IPS-18a (cell line): ENCODE measurements at regions not wholly inside any gene's neighbourhood (a gene's known extent, or its start where the extent isn't known, plus 50 kb on each side); places are given as distances from the start of the nearest gene placed in this dataset.
"Not testable (repeated sequence)": the region's sequence is repeated elsewhere in the genome, so short reads cannot be mapped to it uniquely, and the experiment has no call there.

ENCODE experiments used
- H3K27ac ChIP-seq: one replicate; pipeline ENCODE4 v1.5.1; 2013; ENCODE audit warnings: low read length
- H3K27me3 ChIP-seq: one replicate; pipeline ENCODE4 v1.6.1; 2013; ENCODE audit warnings: mild to moderate bottlenecking, low read length; ENCODE audit not compliant: control insufficient read depth, insufficient read depth
- H3K36me3 ChIP-seq: one replicate; pipeline ENCODE4 v1.6.1; 2013; ENCODE audit warnings: low read depth, low read length; ENCODE audit not compliant: control insufficient read depth
- H3K4me1 ChIP-seq: one replicate; pipeline ENCODE4 v1.6.1; 2013; ENCODE audit warnings: low read depth, low read length; ENCODE audit not compliant: control insufficient read depth
- H3K4me3 ChIP-seq: one replicate; pipeline ENCODE4 v1.5.1; 2013; ENCODE audit warnings: low read length
- H3K9ac ChIP-seq: one replicate; pipeline ENCODE4 v1.6.1; 2013; ENCODE audit warnings: mild to moderate bottlenecking, low read length, moderate library complexity
- H3K9me3 ChIP-seq: one replicate; pipeline ENCODE4 v1.6.1; 2013; ENCODE audit warnings: low read depth, low read length; ENCODE audit not compliant: control insufficient read depth

DNA sequence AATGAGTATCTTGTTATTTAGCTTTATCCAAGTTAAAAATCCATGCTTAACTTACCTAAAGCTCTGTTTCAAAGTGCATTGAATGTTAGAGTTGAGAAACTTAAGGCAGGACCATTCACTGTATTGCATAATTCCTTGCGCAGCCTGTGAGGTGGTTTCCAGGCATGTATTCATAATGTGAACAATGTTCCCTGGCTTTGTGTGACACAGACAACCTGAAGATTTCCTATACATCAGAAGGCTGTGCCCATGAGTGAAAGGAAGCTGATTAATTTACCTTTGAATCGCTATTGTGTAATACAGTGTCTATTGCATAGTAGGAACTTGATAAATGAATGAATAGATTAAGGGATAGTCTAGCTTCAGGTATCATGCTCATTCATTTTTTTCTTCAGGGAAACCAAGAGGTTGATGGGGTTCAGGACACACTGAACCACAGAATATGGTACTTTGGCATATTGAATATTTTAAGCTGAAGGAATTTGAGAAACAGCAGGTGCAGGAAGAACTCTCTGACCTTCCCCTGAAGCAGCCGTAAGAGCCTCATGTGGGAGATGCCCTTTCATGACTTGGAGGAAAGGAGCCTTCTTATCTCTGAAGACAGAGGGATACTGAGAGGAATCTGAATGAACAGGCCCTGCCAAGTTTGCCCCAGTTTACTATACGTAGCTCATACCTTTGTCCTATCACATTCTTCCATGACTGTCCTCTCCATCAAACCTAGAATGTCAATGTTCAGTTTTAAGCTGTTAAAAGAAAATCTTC lies 88.6 kb upstream of the GNG12 start:
- no peaks in the 10 kb centered on the region for H3K9me3 ChIP-seq
- no peak overlapping the region for H3K4me3 ChIP-seq
- no peaks in the 10 kb centered on the region for H3K36me3 ChIP-seq
- no peak overlapping the region for H3K27ac ChIP-seq
- H3K4me1 ChIP-seq, result no peaks in the 10 kb centered on the region
- H3K9ac ChIP-seq, result no peak overlapping the region
- no peaks in the 10 kb centered on the region for H3K27me3 ChIP-seq

DNA sequence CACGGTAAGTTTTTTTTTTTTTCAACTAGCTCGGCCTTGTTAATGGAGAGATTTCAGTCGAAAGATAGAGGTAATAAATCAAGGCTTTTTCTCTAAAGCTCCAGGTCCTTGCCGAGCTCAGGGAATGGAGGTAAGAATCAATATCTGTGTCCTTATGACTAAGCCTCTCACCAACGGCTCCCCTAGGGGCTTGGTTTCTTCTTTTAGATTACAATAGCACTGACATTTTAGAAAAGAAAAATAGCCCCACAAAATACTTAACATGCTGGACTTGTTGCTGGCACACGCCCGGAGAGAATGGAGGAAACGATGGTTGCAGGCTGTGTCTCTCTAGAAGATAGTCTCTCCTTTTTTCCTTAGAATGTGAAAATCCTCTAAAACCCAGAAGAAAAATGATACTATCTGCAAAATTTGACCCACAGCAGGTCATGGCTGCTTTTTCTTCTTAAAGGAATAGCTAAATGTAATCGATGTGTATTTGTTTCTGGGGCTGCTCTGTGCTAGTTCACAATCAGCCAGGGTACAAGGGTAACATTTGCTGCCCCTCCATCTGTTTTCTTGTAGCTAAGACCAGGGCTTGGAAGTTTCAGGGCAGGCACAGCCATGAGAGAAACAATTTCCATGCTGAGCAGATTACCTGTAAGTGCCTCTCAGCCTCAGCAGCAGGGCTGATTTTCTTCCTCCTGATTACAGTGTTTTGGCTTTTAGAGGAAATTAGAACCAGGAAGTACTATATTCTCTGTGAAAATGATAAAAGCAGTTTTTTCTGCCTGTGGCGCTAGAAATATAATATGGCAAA lies 86.2 kb upstream of the GNG12 start:
- Histone ChIP-seq H3K27me3 (no peaks in the 10 kb centered on the region), H3K4me1 (no peaks in the 10 kb centered on the region), H3K9me3 (no peaks in the 10 kb centered on the region), H3K4me3 (no peak overlapping the region), H3K27ac (no peak overlapping the region), H3K36me3 (no peaks in the 10 kb centered on the region), H3K9ac (no peak overlapping the region)

DNA sequence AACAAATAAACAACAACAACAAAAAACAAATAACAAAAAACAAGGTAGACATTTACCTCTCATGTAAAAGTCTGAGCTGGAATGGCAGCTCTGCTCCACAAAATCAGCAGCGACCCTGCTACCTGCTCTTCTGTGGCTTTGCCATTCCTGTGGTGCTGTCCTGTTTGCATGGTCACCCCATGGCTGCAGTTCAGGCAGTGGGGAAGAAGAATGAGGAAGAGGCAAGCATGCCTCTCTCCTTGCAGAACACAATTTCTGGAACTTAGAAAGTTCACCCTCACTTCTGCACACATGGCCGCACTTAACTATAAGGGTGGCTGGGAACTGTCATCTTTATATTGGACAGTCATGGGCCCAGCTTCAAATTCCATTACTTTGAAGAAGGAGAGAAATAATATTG lies 84.8 kb upstream of the GNG12 start:
- Histone ChIP-seq H3K4me3 (no peak overlapping the region), H3K27ac (no peak overlapping the region), H3K36me3 (no peaks in the 10 kb centered on the region), H3K27me3 (no peaks in the 10 kb centered on the region), H3K9ac (no peak overlapping the region), H3K9me3 (no peaks in the 10 kb centered on the region), H3K4me1 (no peaks in the 10 kb centered on the region)

DNA sequence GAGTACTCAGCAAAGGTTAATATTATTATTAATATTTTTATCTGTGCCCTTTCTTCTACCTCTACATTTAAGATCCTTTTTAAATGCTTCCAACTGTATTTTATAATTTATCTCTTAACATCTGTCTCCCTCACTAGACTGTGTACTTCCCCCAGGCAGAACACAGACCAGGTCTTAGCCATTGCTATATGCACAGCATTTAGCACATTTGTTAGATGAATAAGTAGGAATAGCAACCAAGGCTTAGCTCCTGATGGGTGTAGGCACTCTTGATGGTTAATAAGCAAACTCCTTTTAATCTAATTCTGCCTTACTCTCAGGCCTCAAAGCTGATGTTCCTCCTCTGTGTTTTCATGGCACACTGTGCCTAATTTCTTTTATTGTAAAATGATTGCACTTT lies 83.7 kb upstream of the GNG12 start:
- no peaks in the 10 kb centered on the region for H3K9me3 ChIP-seq

DNA sequence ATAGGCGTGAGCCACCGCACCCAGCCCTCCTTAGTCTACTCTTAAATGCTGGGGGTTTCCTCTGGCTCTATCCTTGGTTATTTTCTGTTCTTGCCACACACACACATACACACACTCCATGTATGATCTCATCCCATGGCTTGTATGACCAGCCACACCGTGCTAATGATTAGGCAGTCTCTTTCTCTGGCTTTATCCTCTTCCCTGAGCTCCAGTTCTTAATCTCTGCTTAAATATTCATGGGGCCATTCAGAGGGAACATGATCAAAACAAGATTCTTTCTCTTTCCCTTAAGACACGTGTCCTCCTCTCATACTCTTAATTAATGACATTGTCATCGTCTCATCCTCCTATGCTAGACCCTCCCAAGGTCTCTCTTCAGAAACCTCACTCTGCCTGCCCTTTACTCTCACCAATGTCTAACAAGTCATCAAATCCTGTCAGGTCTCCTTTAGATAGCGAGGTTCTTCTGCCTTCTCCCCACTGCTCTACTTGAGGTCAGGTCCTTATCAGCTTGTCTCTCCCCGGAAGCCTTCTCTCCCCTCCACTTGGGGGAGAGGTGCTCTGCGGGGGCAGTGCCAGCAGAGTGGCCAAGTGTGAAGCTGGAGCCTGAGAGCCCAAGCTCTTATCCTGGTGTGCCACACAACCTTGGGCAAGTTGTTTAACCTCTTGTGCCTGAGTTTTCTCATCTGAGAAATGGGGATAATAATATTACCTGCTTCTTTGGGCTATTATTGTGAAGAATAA lies 83.0 kb upstream of the GNG12 start:
- Histone ChIP-seq H3K9me3 (no peaks in the 10 kb centered on the region), H3K27ac (no peak overlapping the region), H3K27me3 (no peaks in the 10 kb centered on the region), H3K4me1 (no peaks in the 10 kb centered on the region), H3K4me3 (no peak overlapping the region), H3K9ac (no peak overlapping the region), H3K36me3 (no peaks in the 10 kb centered on the region)

More for the DNA sequence above, 83.7 kb upstream of the GNG12 start:
- H3K9ac ChIP-seq, result no peak overlapping the region
- no peaks in the 10 kb centered on the region for H3K36me3 ChIP-seq
- H3K4me1 ChIP-seq, result no peaks in the 10 kb centered on the region
- no peaks in the 10 kb centered on the region for H3K27me3 ChIP-seq
- no peak overlapping the region for H3K4me3 ChIP-seq
- no peak overlapping the region for H3K27ac ChIP-seq

DNA sequence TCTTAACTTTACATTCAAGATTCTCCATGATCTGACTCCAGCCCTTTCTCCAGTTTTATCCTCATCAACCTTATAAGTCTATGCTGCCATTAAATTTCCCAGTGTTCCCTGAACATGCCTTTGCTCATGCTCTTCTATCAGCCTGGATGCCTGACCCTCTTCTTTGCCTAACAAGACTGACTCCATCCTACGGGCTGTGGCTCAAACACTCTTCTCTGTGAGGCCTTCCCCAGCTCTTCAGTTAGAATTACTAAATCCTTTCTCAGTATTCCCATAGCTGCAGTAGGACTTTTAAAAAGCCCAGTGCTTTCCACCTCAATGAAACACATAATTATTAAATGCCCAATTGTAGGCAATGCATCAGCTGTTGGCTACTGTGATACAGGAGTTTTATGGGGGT lies 76.5 kb upstream of the GNG12 start:
- Histone ChIP-seq H3K9ac (no peak overlapping the region), H3K9me3 (no peaks in the 10 kb centered on the region)

DNA sequence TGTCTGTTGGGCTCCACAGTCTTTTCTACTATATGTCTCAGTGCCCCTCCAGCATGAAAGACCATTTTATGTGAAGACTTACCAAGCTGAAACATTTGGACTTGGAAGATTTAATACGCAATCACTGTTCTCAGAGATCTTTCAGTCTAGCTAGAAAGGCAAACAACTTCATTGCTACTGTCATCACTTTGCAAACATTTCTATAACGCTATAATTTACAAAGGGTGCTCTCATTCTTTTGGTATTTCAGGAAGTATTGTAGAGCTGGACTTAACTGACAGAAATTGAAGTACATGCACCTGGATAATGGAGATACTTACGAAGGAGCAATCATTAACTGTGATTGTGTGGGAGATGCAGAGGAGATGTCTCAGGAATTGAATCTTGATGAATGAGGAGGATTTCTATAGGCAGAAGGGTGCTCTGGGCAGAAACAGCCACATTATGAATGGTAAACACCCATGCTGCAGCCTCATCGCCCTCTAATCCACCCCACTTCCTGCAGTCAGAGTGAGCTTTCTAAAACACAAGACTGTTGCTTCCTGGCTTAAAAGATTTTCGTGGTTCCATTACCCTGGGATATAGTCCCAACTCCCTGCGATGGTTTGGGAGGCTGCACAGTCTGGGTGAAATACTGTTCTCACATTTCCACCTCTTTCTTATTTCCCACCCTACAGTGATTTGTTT lies 75.1 kb upstream of the GNG12 start:
- no peak overlapping the region for H3K4me3 ChIP-seq
- H3K27ac ChIP-seq, result no peak overlapping the region

More for the DNA sequence above, 76.5 kb upstream of the GNG12 start:
- Histone ChIP-seq H3K4me3 (no peak overlapping the region), H3K4me1 (peaks cover 6% of the 10 kb centered on the region), H3K27ac (no peak overlapping the region), H3K27me3 (no peaks in the 10 kb centered on the region), H3K36me3 (no peaks in the 10 kb centered on the region)

DNA sequence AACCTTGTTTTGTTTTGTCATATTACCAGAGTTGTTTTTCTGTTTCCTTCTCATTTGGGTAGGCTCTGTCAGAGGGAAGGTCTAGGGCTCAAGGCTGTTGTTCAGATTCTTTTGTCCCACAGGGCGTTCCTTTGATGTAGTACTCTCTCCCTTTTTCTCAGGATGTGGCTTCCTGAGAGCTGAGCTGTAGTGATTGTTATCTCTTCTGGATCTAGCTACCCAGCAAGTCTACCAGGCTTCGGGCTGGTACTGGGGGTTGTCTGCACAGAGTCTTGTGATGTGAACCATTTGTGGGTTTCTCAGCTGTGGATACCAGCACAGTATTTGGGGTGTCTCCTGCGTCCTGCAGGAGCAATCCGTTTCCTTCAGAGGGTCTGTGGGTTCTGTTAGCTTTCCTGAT lies 74.2 kb upstream of the GNG12 start:
- not testable (repeated sequence) for H3K9me3 ChIP-seq, H3K4me1 ChIP-seq, H3K36me3 ChIP-seq, H3K4me3 ChIP-seq, H3K9ac ChIP-seq, H3K27me3 ChIP-seq, H3K27ac ChIP-seq

More for the DNA sequence above, 75.1 kb upstream of the GNG12 start:
- no peaks in the 10 kb centered on the region for H3K27me3 ChIP-seq
- H3K36me3 ChIP-seq, result no peaks in the 10 kb centered on the region
- H3K9ac ChIP-seq, result no peak overlapping the region
- H3K9me3 ChIP-seq, result no peaks in the 10 kb centered on the region
- peaks cover 6% of the 10 kb centered on the region for H3K4me1 ChIP-seq

DNA sequence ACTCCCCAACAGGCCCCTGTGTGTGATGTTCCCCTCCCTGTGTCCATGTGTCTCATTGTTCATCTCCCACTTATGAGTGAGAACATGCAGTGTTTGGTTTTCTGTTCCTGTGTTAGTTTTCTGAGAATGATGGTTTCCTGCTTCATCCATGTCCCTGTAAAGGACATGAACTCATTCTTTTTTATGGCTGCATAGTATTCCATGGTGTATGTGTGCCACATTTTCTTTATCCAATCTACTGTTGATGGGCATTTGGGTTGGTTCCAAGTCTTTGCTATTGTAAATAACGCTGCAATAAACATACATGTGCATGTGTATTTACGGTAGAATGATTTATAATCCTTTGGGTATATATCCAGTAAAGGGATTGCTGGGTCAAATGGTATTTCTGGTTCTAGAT lies 72.7 kb upstream of the GNG12 start:
- H3K27ac ChIP-seq, H3K36me3 ChIP-seq, H3K9ac ChIP-seq, H3K4me3 ChIP-seq, H3K9me3 ChIP-seq, H3K27me3 ChIP-seq, H3K4me1 ChIP-seq: not testable (repeated sequence)

DNA sequence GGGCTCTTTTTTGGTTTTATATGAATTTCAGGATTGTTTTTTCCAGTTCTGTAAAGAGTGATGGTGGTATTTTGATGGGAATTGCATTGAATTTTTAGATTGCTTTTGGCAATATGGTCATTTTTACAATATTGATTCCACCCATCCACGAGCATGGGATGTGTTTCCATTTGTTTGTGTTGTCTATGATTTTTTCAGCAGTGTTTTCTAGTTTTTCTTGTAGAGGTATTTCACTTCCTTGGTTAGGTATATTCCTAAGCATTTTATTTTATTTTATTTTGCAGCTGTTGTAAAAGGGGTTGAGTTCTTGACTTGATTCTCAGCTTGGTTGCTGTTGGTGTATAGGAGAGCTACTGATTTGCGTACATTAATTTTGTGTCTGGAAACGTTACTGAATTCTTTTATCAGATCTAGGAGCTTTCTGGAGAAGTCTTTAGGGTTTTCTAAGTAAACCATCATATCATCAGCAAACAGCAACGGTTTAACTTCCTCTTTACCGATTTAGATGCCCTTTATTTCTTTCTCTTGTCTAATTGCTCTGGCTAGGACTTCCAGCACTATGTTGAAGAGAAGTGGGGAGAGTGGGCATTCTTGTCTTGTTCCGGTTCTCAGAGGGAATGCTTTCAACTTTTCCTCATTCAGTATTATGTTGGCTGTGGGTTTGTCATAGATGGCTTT lies 69.4 kb upstream of the GNG12 start:
- H3K36me3 ChIP-seq, H3K27me3 ChIP-seq, H3K27ac ChIP-seq, H3K4me3 ChIP-seq, H3K9ac ChIP-seq, H3K9me3 ChIP-seq, H3K4me1 ChIP-seq: not testable (repeated sequence)
